Thymus (tissue), 11 donors: ENCODE measurements at regions not wholly inside any gene's neighbourhood (a gene's known extent, or its start where the extent isn't known, plus 50 kb on each side); places are given as distances from the start of the nearest gene placed in this dataset.

Source experiments
- DNase-seq, 9 donors: peaks; one replicate each; pipeline ENCODE4 v3.0.0-alpha.2; 2013; ENCODE audit warnings: low spot score in 9 of 9, low read depth in 6 of 9, missing footprints in 1 of 9
- H3K27ac ChIP-seq, 2 donors: one replicate each; pipeline ENCODE4 v1.5.1; 2013; ENCODE audit warnings: control low read depth in 1 of 2, low read depth in 1 of 2, low read length in 1 of 2, mild to moderate bottlenecking in 1 of 2, moderate library complexity in 1 of 2
- H3K27me3 ChIP-seq, 2 donors: one replicate each; pipeline ENCODE4 v1.5.1; 2013; ENCODE audit warnings: low read length in 1 of 2; ENCODE audit not compliant: control insufficient read depth in 2 of 2, insufficient read depth in 1 of 2
- H3K36me3 ChIP-seq, 2 donors: one replicate each; pipeline ENCODE4 v1.5.1; 2013; ENCODE audit warnings: low read length in 1 of 2, mild to moderate bottlenecking in 1 of 2, moderate library complexity in 1 of 2; ENCODE audit not compliant: control insufficient read depth in 2 of 2, insufficient read depth in 2 of 2
- H3K4me1 ChIP-seq, 2 donors: one replicate each; pipeline ENCODE4 v1.5.1; 2013; ENCODE audit warnings: low read length in 2 of 2; ENCODE audit not compliant: control insufficient read depth in 2 of 2, insufficient read depth in 2 of 2
- H3K4me3 ChIP-seq, 2 donors: one replicate each; pipeline ENCODE4 v1.5.1; 2013; ENCODE audit warnings: low read length in 2 of 2, control low read depth in 1 of 2, mild to moderate bottlenecking in 1 of 2
- H3K9me3 ChIP-seq, 2 donors: one replicate each; pipeline ENCODE4 v1.5.1; 2013; ENCODE audit warnings: low read length in 1 of 2, mild to moderate bottlenecking in 1 of 2; ENCODE audit not compliant: control insufficient read depth in 2 of 2, insufficient read depth in 1 of 2
- WGBS: extraction: QIAGEN DNeasy Blood & Tissue Kit; methylation state at CpG from one replicate; pipeline ENCODE4 v1.1.7; 2013; 5-methylcytosine and 5-hydroxymethylcytosine counted together
- donor health status: healthy.

GRCh38 chr1:69122373-69122772 is 445.3 kb upstream of the LRRC7 start:
- Histone ChIP-seq H3K4me3 (no peak overlapping the region), H3K27me3 (no peaks in the 10 kb centered on the region), H3K36me3 (no peaks in the 10 kb centered on the region), H3K4me1 (no peaks in the 10 kb centered on the region), H3K9me3 (no peaks in the 10 kb centered on the region), H3K27ac (no peak overlapping the region)
- WGBS, result 87% methylated on average over 2 of the region's 2 CpGs
- DNase-seq, result no peak

DNA sequence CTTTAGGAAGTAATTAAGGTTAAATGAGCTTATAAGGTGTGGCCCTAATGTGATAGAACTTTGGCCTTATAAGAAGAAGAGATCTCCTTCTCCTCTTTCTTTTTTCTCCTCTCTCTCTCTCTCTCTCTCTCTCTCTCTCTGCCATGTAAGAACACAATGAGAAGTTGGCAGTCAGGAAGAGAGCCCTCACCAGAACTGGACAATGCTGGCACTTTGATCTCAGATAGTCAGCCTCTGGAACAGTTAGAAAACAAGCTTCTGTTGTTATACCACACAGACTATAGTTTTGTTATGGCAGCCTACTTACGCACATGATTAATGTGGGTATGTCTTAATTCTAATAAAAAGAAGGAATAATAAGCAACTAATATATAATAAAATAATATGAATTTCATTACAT is 444.2 kb upstream of the LRRC7 start:
- 96% methylated on average over 1 of the region's 1 CpG for WGBS
- Histone ChIP-seq H3K27me3 (no peaks in the 10 kb centered on the region), H3K9me3 (no peaks in the 10 kb centered on the region), H3K27ac (no peak overlapping the region), H3K4me1 (no peaks in the 10 kb centered on the region), H3K36me3 (no peaks in the 10 kb centered on the region), H3K4me3 (no peak overlapping the region)
- no peak for DNase-seq

DNA sequence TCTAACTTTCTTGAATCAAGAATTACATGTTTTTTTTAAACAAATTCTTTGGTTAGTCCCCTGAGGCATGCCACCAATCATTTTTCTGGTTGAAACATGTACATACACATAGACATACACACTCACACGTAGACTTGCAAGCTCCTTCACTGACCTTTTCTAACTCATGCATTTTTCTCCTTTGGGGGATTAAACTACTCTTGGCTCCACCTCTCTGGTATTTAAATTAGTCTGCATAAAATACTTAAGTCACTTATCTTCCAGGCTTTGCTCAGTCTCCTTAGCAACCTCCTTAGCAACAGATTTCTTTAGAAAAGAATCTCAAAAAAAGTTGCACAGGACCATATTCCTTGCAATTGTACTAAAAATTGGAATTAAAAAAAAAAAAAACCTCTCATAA is 440.9 kb upstream of the LRRC7 start:
- no peak for DNase-seq
- H3K27ac ChIP-seq, result no peak overlapping the region
- WGBS, result 75% methylated on average over 1 of the region's 1 CpG
- H3K4me1 ChIP-seq, result no peaks in the 10 kb centered on the region
- no peaks in the 10 kb centered on the region for H3K9me3 ChIP-seq
- no peaks in the 10 kb centered on the region for H3K27me3 ChIP-seq
- no peak overlapping the region for H3K4me3 ChIP-seq
- no peaks in the 10 kb centered on the region for H3K36me3 ChIP-seq

GRCh38 chr1:69128204-69128603 is 439.5 kb upstream of the LRRC7 start:
- Histone ChIP-seq H3K36me3 (no peaks in the 10 kb centered on the region), H3K9me3 (no peaks in the 10 kb centered on the region), H3K27ac (no peak overlapping the region), H3K4me1 (no peaks in the 10 kb centered on the region), H3K4me3 (no peak overlapping the region), H3K27me3 (no peaks in the 10 kb centered on the region)
- 91% methylated on average over 4 of the region's 4 CpGs for WGBS
- no peak for DNase-seq

- no peaks in the 10 kb centered on the region for H3K9me3 ChIP-seq
- DNase-seq, result no peak
- no peak overlapping the region for H3K27ac ChIP-seq
- no peaks in the 10 kb centered on the region for H3K27me3 ChIP-seq
- 81% methylated on average over 4 of the region's 4 CpGs for WGBS
- H3K4me3 ChIP-seq, result no peak overlapping the region
- no peaks in the 10 kb centered on the region for H3K36me3 ChIP-seq
- H3K4me1 ChIP-seq, result no peaks in the 10 kb centered on the region
Measured at GRCh38 chr1:69129538-69129937, 438.2 kb upstream of the LRRC7 start.

DNA sequence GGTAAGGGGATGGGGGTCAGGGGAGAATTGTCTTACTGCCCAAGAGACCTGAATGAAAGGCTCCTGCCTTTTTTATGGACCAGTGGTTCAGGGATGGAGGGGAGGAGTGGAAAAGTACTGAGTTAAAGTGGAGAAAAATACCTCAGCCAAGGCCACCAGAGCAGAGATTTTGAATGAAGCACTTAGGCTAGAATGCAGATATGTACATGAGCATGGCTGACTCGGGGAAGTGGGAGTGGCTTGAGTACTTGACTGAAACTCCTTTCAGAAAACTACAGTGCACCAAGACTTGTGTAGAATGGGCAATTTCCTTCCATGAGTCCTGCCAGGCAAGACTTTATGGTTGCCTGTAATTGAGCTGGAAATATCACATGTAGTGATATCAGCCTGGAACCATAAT is 429.6 kb upstream of the LRRC7 start:
- WGBS, result 86% methylated on average over 1 of the region's 1 CpG
- no peaks in the 10 kb centered on the region for H3K27me3 ChIP-seq
- H3K27ac ChIP-seq, result no peak overlapping the region
- H3K36me3 ChIP-seq, result no peaks in the 10 kb centered on the region
- DNase-seq, result no peak
- no peak overlapping the region for H3K4me3 ChIP-seq
- no peaks in the 10 kb centered on the region for H3K4me1 ChIP-seq
- H3K9me3 ChIP-seq, result no peaks in the 10 kb centered on the region

DNA sequence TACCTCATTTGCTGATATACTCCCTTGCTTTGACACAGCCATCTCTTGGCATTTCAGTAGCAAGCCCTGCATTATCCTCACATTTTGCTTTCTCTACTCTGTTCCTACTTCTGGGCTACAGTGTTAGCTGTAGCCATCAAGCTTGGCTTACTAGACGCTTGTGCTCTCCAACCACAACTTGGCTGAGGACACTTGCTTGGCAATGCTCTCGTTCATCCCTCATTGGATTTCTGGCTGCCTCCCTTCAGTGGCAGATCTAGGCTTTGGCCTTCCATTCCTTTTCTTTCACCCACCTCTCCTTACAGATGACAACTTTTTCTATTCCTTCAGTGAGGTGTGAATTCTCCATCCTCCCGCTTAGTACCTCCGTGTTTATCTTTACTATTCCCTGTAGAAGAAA is 428.7 kb upstream of the LRRC7 start:
- no peak overlapping the region for H3K4me3 ChIP-seq
- 92% methylated on average over 4 of the region's 4 CpGs for WGBS
- no peaks in the 10 kb centered on the region for H3K27me3 ChIP-seq
- no peaks in the 10 kb centered on the region for H3K4me1 ChIP-seq
- H3K27ac ChIP-seq, result no peak overlapping the region
- DNase-seq, result no peak
- no peaks in the 10 kb centered on the region for H3K9me3 ChIP-seq
- no peaks in the 10 kb centered on the region for H3K36me3 ChIP-seq

DNA sequence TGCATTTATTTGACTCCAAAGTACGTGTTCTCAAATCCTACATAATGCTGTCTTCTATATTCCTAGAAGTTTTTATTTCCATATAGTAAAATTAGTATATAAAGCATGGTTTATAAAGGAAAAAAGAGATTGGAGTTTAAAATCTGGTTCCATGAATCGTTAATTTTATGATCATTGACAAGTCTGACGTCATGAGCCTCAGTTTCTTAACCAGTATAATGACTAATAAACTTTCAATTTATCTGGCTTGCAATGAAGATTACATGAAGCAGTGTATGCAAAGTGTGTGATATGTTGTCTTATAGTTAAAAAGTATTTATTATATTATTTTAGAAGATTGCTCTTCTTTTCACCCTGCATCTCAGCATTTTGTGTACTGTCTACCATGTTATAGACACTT is 421.4 kb upstream of the LRRC7 start:
- H3K4me3 ChIP-seq, result no peak overlapping the region
- no peaks in the 10 kb centered on the region for H3K4me1 ChIP-seq
- no peak overlapping the region for H3K27ac ChIP-seq
- no peaks in the 10 kb centered on the region for H3K27me3 ChIP-seq
- WGBS, result 89% methylated on average over 3 of the region's 3 CpGs
- H3K9me3 ChIP-seq, result no peaks in the 10 kb centered on the region
- no peak for DNase-seq
- H3K36me3 ChIP-seq, result no peaks in the 10 kb centered on the region

- no peaks in the 10 kb centered on the region for H3K36me3 ChIP-seq
- no peak overlapping the region for H3K4me3 ChIP-seq
- no peak overlapping the region for H3K27ac ChIP-seq
- H3K9me3 ChIP-seq, result no peaks in the 10 kb centered on the region
- H3K27me3 ChIP-seq, result no peaks in the 10 kb centered on the region
- no peak for DNase-seq
- 90% methylated on average over 1 of the region's 1 CpG for WGBS
- H3K4me1 ChIP-seq, result no peaks in the 10 kb centered on the region
Measured at GRCh38 chr1:69148731-69149130, 419.0 kb upstream of the LRRC7 start.
